Activated naive CD4-positive, alpha-beta T cell treated with anti-CD3 and anti-CD28 coated beads for 36 hours (primary cell): ENCODE measurements at regions not wholly inside any gene's neighbourhood (a gene's known extent, or its start where the extent isn't known, plus 50 kb on each side); places are given as distances from the start of the nearest gene placed in this dataset.
"Not testable (repeated sequence)": the region's sequence is repeated elsewhere in the genome, so short reads cannot be mapped to it uniquely, and the experiment has no call there.

Experiments
- CTCF ChIA-PET: fragments of 350-600 bp; sonication (Branson Sonifier 250); formaldehyde crosslinking; loops from one replicate; lab custom pipeline; 2021; ENCODE audit warnings: antibody characterized with exemption; lab: Charles Lee
- DNase-seq: peaks from one replicate; pipeline ENCODE4 v3.0.0-alpha.2; 2020
- H3K27ac Mint-ChIP-seq: one replicate; pipeline ENCODE4 v1.8.0; 2021; ENCODE audit warnings: mild to moderate bottlenecking, mixed read lengths
- H3K27me3 Mint-ChIP-seq: one replicate; pipeline ENCODE4 v1.8.0; 2021; ENCODE audit warnings: low read depth, mixed read lengths
- H3K36me3 Mint-ChIP-seq: one replicate; pipeline ENCODE4 v1.8.0; 2021; ENCODE audit warnings: low read depth, mixed read lengths
- H3K4me1 Mint-ChIP-seq: one replicate; pipeline ENCODE4 v1.8.0; 2021; ENCODE audit warnings: low read depth, mixed read lengths
- H3K4me3 Mint-ChIP-seq: one replicate; pipeline ENCODE4 v1.8.0; 2021; ENCODE audit warnings: mild to moderate bottlenecking, moderate library complexity, mixed read lengths
- H3K9me3 Mint-ChIP-seq: one replicate; pipeline ENCODE4 v1.8.0; 2021; ENCODE audit warnings: mixed read lengths
- intact Hi-C: fragments of 100-400 bp; cut with micrococcal nuclease; formaldehyde crosslinking; loops from one replicate; pipeline ENCODE4 v1.15.1; 2023

GRCh38 chr1:146401281-146401825 is 172.5 kb upstream of the NOTCH2NLA start:
- peak; percentile 70 for DNase-seq
- intact Hi-C loops, CTCF ChIA-PET, H3K9me3 Mint-ChIP-seq, H3K27me3 Mint-ChIP-seq, H3K36me3 Mint-ChIP-seq: not testable (repeated sequence)
- H3K27ac Mint-ChIP-seq, result peak overlapping the region; percentile 95
- H3K4me1 Mint-ChIP-seq, result peaks cover 29% of the 10 kb centered on the region
- H3K4me3 Mint-ChIP-seq, result peak overlapping the region; percentile 56

GRCh38 chr1:146400173-146401121 is 171.6 kb upstream of the NOTCH2NLA start:
- intact Hi-C loops, H3K27me3 Mint-ChIP-seq, H3K4me3 Mint-ChIP-seq, H3K9me3 Mint-ChIP-seq, CTCF ChIA-PET, H3K36me3 Mint-ChIP-seq, DNase-seq: not testable (repeated sequence)
- Mint-ChIP-seq H3K4me1 (peaks cover 29% of the 10 kb centered on the region), H3K27ac (peak overlapping the region; percentile 95)

- H3K4me3 Mint-ChIP-seq, DNase-seq, H3K9me3 Mint-ChIP-seq, intact Hi-C loops, CTCF ChIA-PET, H3K27me3 Mint-ChIP-seq, H3K36me3 Mint-ChIP-seq: not testable (repeated sequence)
- H3K4me1 Mint-ChIP-seq, result peaks cover 29% of the 10 kb centered on the region
- peak overlapping the region; percentile 86 for H3K27ac Mint-ChIP-seq
These were observed 170.4 kb upstream of the NOTCH2NLA start for GRCh38 chr1:146399225-146399624.

GRCh38 chr1:146396801-146397200 is 168.0 kb upstream of the NOTCH2NLA start:
- intact Hi-C loops, H3K4me3 Mint-ChIP-seq, H3K27me3 Mint-ChIP-seq, H3K36me3 Mint-ChIP-seq, CTCF ChIA-PET, H3K9me3 Mint-ChIP-seq, DNase-seq: not testable (repeated sequence)
- peak overlapping the region; percentile 41 for H3K27ac Mint-ChIP-seq
- H3K4me1 Mint-ChIP-seq, result peaks cover 28% of the 10 kb centered on the region

GRCh38 chr1:146396242-146396641 is 167.4 kb upstream of the NOTCH2NLA start:
- H3K4me3 Mint-ChIP-seq, intact Hi-C loops, H3K27ac Mint-ChIP-seq, H3K27me3 Mint-ChIP-seq, H3K36me3 Mint-ChIP-seq, H3K9me3 Mint-ChIP-seq, DNase-seq, CTCF ChIA-PET: not testable (repeated sequence)
- H3K4me1 Mint-ChIP-seq, result peaks cover 22% of the 10 kb centered on the region

- CTCF ChIA-PET, H3K27ac Mint-ChIP-seq, H3K36me3 Mint-ChIP-seq, H3K9me3 Mint-ChIP-seq, H3K4me3 Mint-ChIP-seq, intact Hi-C loops, DNase-seq, H3K4me1 Mint-ChIP-seq, H3K27me3 Mint-ChIP-seq: not testable (repeated sequence)
These were observed 165.0 kb upstream of the NOTCH2NLA start for GRCh38 chr1:146393796-146394195.

- intact Hi-C loops, DNase-seq, CTCF ChIA-PET, H3K4me3 Mint-ChIP-seq, H3K27ac Mint-ChIP-seq, H3K4me1 Mint-ChIP-seq, H3K9me3 Mint-ChIP-seq, H3K36me3 Mint-ChIP-seq, H3K27me3 Mint-ChIP-seq: not testable (repeated sequence)
These were observed 164.3 kb upstream of the NOTCH2NLA start for GRCh38 chr1:146393154-146393553.

- H3K36me3 Mint-ChIP-seq, H3K4me3 Mint-ChIP-seq, H3K27me3 Mint-ChIP-seq, CTCF ChIA-PET, H3K9me3 Mint-ChIP-seq, DNase-seq, intact Hi-C loops, H3K27ac Mint-ChIP-seq: not testable (repeated sequence)
- peaks cover 10% of the 10 kb centered on the region for H3K4me1 Mint-ChIP-seq
These were observed 160.4 kb upstream of the NOTCH2NLA start for GRCh38 chr1:146389178-146389577.

GRCh38 chr1:146387750-146388469 is 159.1 kb upstream of the NOTCH2NLA start:
- H3K36me3 Mint-ChIP-seq, intact Hi-C loops, DNase-seq, H3K9me3 Mint-ChIP-seq, CTCF ChIA-PET, H3K27me3 Mint-ChIP-seq: not testable (repeated sequence)
- H3K27ac Mint-ChIP-seq, result peak overlapping the region; percentile 100
- peak overlapping the region; percentile 82 for H3K4me3 Mint-ChIP-seq
- H3K4me1 Mint-ChIP-seq, result peaks cover 10% of the 10 kb centered on the region

- peak overlapping the region; percentile 100 for H3K27ac Mint-ChIP-seq
- intact Hi-C loops, H3K4me1 Mint-ChIP-seq, H3K27me3 Mint-ChIP-seq, H3K36me3 Mint-ChIP-seq, H3K9me3 Mint-ChIP-seq, CTCF ChIA-PET: not testable (repeated sequence)
- peak overlapping the region; percentile 82 for H3K4me3 Mint-ChIP-seq
- peak; percentile 79 for DNase-seq
These were observed 158.3 kb upstream of the NOTCH2NLA start for GRCh38 chr1:146386851-146387749.

- intact Hi-C loops, H3K9me3 Mint-ChIP-seq, H3K36me3 Mint-ChIP-seq, CTCF ChIA-PET, DNase-seq, H3K4me1 Mint-ChIP-seq, H3K27me3 Mint-ChIP-seq, H3K27ac Mint-ChIP-seq, H3K4me3 Mint-ChIP-seq: not testable (repeated sequence)
These were observed 152.4 kb upstream of the NOTCH2NLA start for GRCh38 chr1:146381196-146381595.
